ENCODE measurements at regions not wholly inside any gene's neighbourhood (a gene's known extent, or its start where the extent isn't known, plus 50 kb on each side); places are given as distances from the start of the nearest gene placed in this dataset.

DNA sequence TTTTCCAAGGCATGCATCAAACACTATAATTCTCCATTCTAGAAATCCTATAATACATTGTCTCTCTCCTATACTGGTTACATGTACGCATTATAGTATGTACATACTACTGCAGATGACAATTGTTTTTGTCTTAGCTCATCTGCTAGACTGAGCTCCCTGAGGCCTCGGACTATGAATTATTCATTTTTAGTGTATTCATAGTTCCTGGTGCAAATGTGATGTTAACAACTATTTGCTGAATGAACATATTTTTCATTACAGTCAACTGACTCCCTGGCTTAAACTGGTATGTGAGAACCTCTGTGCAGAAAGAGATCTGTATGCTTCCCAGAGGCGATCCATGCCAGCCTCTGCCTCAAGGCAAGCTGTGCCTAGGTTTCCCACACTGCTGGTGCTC lies 91.8 kb upstream of the PARP11 start:
- Histone ChIP-seq H3K36me3 (ENCODE audit: insufficient read depth, low read length) (no peaks in the 10 kb centered on the region), H3K4me2 (ENCODE audit: low read length) (no peak overlapping the region), H3K9me3 (ENCODE audit: low read length) (no peaks in the 10 kb centered on the region), H4K20me1 (ENCODE audit: insufficient read depth, low read length) (no peaks in the 10 kb centered on the region), H3K4me1 (ENCODE audit: insufficient read depth, low read length, poor library complexity, severe bottlenecking) (no peaks in the 10 kb centered on the region), H3K9me2 (ENCODE audit: insufficient read depth, low read length) (no peaks in the 10 kb centered on the region), H3K4me3 (ENCODE audit: low read depth, low read length, poor library complexity, severe bottlenecking) (no peak overlapping the region), H3K27ac (ENCODE audit: low read depth, low read length, poor library complexity, severe bottlenecking) (no peak overlapping the region), H3K79me2 (ENCODE audit: insufficient read depth, low read depth, low read length) (no peaks in the 10 kb centered on the region), H2AFZ (ENCODE audit: low read length) (no peak overlapping the region)
- intact Hi-C loops (cut with micrococcal nuclease; ENCODE audit: unreplicated experiment): no loop called here
- no peak for DNase-seq (ENCODE audit: low spot score)
- CTCF ChIA-PET (ENCODE audit: unreplicated experiment): no interaction called here
- BruUV-seq (replicated peaks): no TSS peak
- TF ChIP-seq, protein P1, sequence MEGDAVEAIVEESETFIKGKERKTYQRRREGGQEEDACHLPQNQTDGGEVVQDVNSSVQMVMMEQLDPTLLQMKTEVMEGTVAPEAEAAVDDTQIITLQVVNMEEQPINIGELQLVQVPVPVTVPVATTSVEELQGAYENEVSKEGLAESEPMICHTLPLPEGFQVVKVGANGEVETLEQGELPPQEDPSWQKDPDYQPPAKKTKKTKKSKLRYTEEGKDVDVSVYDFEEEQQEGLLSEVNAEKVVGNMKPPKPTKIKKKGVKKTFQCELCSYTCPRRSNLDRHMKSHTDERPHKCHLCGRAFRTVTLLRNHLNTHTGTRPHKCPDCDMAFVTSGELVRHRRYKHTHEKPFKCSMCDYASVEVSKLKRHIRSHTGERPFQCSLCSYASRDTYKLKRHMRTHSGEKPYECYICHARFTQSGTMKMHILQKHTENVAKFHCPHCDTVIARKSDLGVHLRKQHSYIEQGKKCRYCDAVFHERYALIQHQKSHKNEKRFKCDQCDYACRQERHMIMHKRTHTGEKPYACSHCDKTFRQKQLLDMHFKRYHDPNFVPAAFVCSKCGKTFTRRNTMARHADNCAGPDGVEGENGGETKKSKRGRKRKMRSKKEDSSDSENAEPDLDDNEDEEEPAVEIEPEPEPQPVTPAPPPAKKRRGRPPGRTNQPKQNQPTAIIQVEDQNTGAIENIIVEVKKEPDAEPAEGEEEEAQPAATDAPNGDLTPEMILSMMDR (conservative IDR thresholded peaks at IDR 0.05; ENCODE audit: low read length): no peak
- TF ChIP-seq EZH2phosphoT487 (IDR thresholded peaks at IDR 0.05; ENCODE audit: borderline replicate concordance, low read depth, low read length): no peak
- POLR2A ChIA-PET: no interaction called here

DNA sequence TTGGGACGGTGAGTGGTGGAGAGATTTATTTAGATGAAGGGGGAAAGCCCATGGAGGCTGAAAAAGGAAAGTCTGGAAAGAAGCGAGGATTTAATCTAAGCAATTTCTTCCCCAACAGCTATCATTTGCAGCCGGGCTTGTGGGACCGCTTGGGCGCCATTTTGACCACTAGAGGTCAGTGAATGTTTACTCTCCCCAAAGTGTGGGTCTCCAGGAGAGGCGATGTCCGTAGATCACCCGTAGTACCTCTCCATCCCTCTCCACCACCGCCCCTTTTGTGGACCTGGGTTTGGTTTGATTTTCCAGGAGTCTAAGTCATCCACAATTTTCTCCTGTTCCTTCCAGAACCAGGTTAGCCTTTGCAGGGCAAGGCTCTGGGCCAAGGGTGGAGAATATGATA lies 91.2 kb upstream of the PARP11 start:
- H3K9me2 ChIP-seq (ENCODE audit: insufficient read depth, low read length): no peaks in the 10 kb centered on the region
- no peak overlapping the region for H3K4me3 ChIP-seq (ENCODE audit: low read depth, low read length, poor library complexity, severe bottlenecking)
- intact Hi-C loops (cut with micrococcal nuclease; ENCODE audit: unreplicated experiment): no loop called here
- no peaks in the 10 kb centered on the region for H3K4me1 ChIP-seq (ENCODE audit: insufficient read depth, low read length, poor library complexity, severe bottlenecking)
- H4K20me1 ChIP-seq (ENCODE audit: insufficient read depth, low read length): no peaks in the 10 kb centered on the region
- H3K9me3 ChIP-seq (ENCODE audit: low read length): no peaks in the 10 kb centered on the region
- H3K4me2 ChIP-seq (ENCODE audit: low read length): no peak overlapping the region
- no peak for DNase-seq (ENCODE audit: low spot score)
- TF ChIP-seq EZH2phosphoT487 (IDR thresholded peaks at IDR 0.05; ENCODE audit: borderline replicate concordance, low read depth, low read length): no peak
- TF ChIP-seq, protein P1 (conservative IDR thresholded peaks at IDR 0.05; ENCODE audit: low read length): peak; percentile 57
- no peaks in the 10 kb centered on the region for H3K36me3 ChIP-seq (ENCODE audit: insufficient read depth, low read length)
- ChIA-PET POLR2A (no interaction called here), CTCF (ENCODE audit: unreplicated experiment) (no interaction called here)
- no TSS peak for BruUV-seq (replicated peaks)
- H2AFZ ChIP-seq (ENCODE audit: low read length): no peak overlapping the region
- H3K27ac ChIP-seq (ENCODE audit: low read depth, low read length, poor library complexity, severe bottlenecking): no peak overlapping the region
- H3K79me2 ChIP-seq (ENCODE audit: insufficient read depth, low read depth, low read length): no peaks in the 10 kb centered on the region

DNA sequence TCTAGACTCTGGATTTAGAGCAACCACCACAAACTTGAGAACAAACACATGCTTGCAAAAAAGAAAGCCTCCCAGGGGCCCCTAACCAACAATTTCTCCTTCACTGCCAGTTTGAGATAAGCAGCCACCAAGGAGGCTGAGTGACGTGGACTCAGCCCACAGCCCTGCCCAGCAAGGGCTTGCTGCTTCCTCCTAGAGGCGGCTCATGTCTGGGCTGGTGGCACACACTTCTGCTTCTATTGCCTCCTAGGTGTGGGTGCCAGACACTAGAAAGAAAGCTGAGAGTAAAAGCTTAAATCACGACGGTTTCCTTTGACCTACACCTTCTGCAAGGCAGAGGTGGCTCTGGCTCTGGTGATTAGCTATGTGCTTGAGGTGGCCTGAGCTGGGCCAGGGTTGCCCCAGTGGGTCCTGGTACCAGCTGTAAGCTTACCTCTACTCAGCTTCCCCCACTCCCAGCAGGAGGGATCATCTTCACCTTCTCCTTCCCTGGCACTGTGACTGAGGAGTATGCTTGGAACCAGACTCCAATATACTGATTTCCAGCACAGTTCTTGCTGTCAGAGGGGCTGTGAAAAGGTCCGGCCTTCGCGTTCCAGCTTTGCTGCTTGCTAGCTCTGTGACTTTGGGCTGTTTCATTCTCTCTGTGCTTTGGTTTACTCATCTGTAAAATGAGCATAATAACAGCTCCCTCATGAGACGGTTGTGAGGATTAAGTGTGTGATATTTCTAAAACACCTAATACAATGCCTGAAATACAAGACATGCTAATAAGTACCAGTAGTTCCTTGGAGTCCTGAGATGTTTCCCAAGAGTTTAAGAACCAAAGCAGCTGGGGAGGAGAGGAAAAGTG lies 89.7 kb upstream of the PARP11 start:
- CTCF ChIA-PET (ENCODE audit: unreplicated experiment): no interaction called here
- no peak overlapping the region for H3K4me2 ChIP-seq (ENCODE audit: low read length)
- POLR2A ChIA-PET: interaction anchor here (0.7 kb wide), 1 partner anchor 1810 kb away, joined by 3 read pairs; no protein-coding TSS in a partner anchor

More for the DNA sequence above, 89.7 kb upstream of the PARP11 start:
- DNase-seq (ENCODE audit: low spot score): no peak
- no peak overlapping the region for H3K4me3 ChIP-seq (ENCODE audit: low read depth, low read length, poor library complexity, severe bottlenecking)
- no peak for TF ChIP-seq EZH2phosphoT487 (IDR thresholded peaks at IDR 0.05; ENCODE audit: borderline replicate concordance, low read depth, low read length)
- TF ChIP-seq, protein P1 (conservative IDR thresholded peaks at IDR 0.05; ENCODE audit: low read length): no peak
- H2AFZ ChIP-seq (ENCODE audit: low read length): no peak overlapping the region
- no peaks in the 10 kb centered on the region for H3K9me3 ChIP-seq (ENCODE audit: low read length)
- no peaks in the 10 kb centered on the region for H3K79me2 ChIP-seq (ENCODE audit: insufficient read depth, low read depth, low read length)
- BruUV-seq (replicated peaks): no TSS peak
- H3K9me2 ChIP-seq (ENCODE audit: insufficient read depth, low read length): no peaks in the 10 kb centered on the region
- H4K20me1 ChIP-seq (ENCODE audit: insufficient read depth, low read length): no peaks in the 10 kb centered on the region
- intact Hi-C loops (cut with micrococcal nuclease; ENCODE audit: unreplicated experiment): no loop called here
- no peak overlapping the region for H3K27ac ChIP-seq (ENCODE audit: low read depth, low read length, poor library complexity, severe bottlenecking)
- no peaks in the 10 kb centered on the region for H3K36me3 ChIP-seq (ENCODE audit: insufficient read depth, low read length)
- H3K4me1 ChIP-seq (ENCODE audit: insufficient read depth, low read length, poor library complexity, severe bottlenecking): no peaks in the 10 kb centered on the region
